HEK293 (cell line): ENCODE measurements at regions not wholly inside any gene's neighbourhood (a gene's known extent, or its start where the extent isn't known, plus 50 kb on each side); places are given as distances from the start of the nearest gene placed in this dataset.

Experiments
- CTCF ChIP-seq: fragments of 450-650 bp; formaldehyde crosslinking; IDR thresholded peaks from 2 replicates; pipeline ENCODE4 v1.5.1; 2016; ENCODE audit warnings: missing biosample characterization, missing genetic modification characterization
- GFI1B ChIP-seq: fragments of 450-650 bp; formaldehyde crosslinking; IDR thresholded peaks from 2 replicates; pipeline ENCODE4 v1.5.1; 2016; ENCODE audit warnings: missing biosample characterization, missing genetic modification characterization
- MEIS1 ChIP-seq: sonication (generic); formaldehyde crosslinking; IDR thresholded peaks from 2 replicates; pipeline ENCODE4 v1.8.1; 2022; ENCODE audit warnings: missing genetic modification reagents, mild to moderate bottlenecking, borderline replicate concordance
- SALL2 ChIP-seq: fragments of 450-650 bp; formaldehyde crosslinking; IDR thresholded peaks from 2 replicates; pipeline ENCODE4 v1.5.0; 2017; ENCODE audit warnings: missing biosample characterization, mild to moderate bottlenecking, missing genetic modification characterization, borderline replicate concordance
- SETDB1 ChIP-seq: IDR thresholded peaks from one replicate; pipeline ENCODE4 v1.6.1; 2017; ENCODE audit warnings: mild to moderate bottlenecking, low read length, moderate library complexity, mixed read lengths; ENCODE audit not compliant: insufficient read length
- ZBTB7A ChIP-seq: fragments of 450-650 bp; formaldehyde crosslinking; IDR thresholded peaks from 2 replicates; pipeline ENCODE4 v1.5.1; 2016; ENCODE audit warnings: low read depth, missing biosample characterization, missing genetic modification characterization
- ZFHX2 ChIP-seq: fragments of 450-650 bp; formaldehyde crosslinking; conservative IDR thresholded peaks from 2 replicates; pipeline ENCODE4 v1.5.1; 2016; ENCODE audit warnings: missing biosample characterization, missing genetic modification characterization
- ZNF221 ChIP-seq: fragments of 450-650 bp; formaldehyde crosslinking; IDR thresholded peaks from 2 replicates; pipeline ENCODE4 v1.5.1; 2017; ENCODE audit warnings: missing biosample characterization, missing genetic modification characterization, borderline replicate concordance
- ZNF274 ChIP-seq, 2 experiments: fragments of 200-500 bp in 1 of 2; fragments of 450-650 bp in 1 of 2; sonication (Bioruptor generic) in 1 of 2; formaldehyde crosslinking in 1 of 2; IDR thresholded peaks; 2 replicates each; pipeline versions ENCODE4 v1.5.1 to v1.6.1; 2014 to 2016; ENCODE audit warnings: borderline replicate concordance in 1 of 2, inconsistent platforms in 1 of 2, low read length in 1 of 2, missing biosample characterization in 1 of 2, missing genetic modification characterization in 1 of 2
- ZNF350 ChIP-seq: fragments of 450-650 bp; formaldehyde crosslinking; IDR thresholded peaks from 2 replicates; pipeline ENCODE4 v1.5.0; 2017; ENCODE audit warnings: missing biosample characterization, mild to moderate bottlenecking, missing genetic modification characterization
- ZNF792 ChIP-seq: fragments of 450-650 bp; formaldehyde crosslinking; IDR thresholded peaks from 2 replicates; pipeline ENCODE4 v1.5.1; 2016; ENCODE audit warnings: missing biosample characterization, missing genetic modification characterization
- ZNF843 ChIP-seq: fragments of 450-650 bp; formaldehyde crosslinking; IDR thresholded peaks from 2 replicates; pipeline ENCODE4 v1.5.1; 2016; ENCODE audit warnings: missing biosample characterization, missing genetic modification characterization
- ZSCAN18 ChIP-seq: fragments of 450-650 bp; formaldehyde crosslinking; IDR thresholded peaks from 2 replicates; pipeline ENCODE4 v1.5.1; 2016; ENCODE audit warnings: missing biosample characterization, missing genetic modification characterization
- TF ChIP-seq, protein P1 (sequence below): fragments of 450-650 bp; formaldehyde crosslinking; IDR thresholded peaks from 2 replicates; pipeline ENCODE4 v1.5.1; 2017; ENCODE audit warnings: missing biosample characterization, missing genetic modification characterization

GRCh38 chr6:104623052-104623690 is 236.5 kb downstream of the HACE1 start:
- TF ChIP-seq ZNF274 (IDR thresholded peaks at IDR 0.05; ENCODE audit: low read length) = no peak
- TF ChIP-seq ZNF274 (tag by site-specific recombination; IDR thresholded peaks at IDR 0.05; ENCODE audit: borderline replicate concordance) = no peak
- peak; percentile 15; the same call in 1 of the 2 replicates for TF ChIP-seq CTCF (tag by site-specific recombination)
- TF ChIP-seq ZNF221 (tag by site-specific recombination) = no peak
- no peak for TF ChIP-seq ZNF792 (tag by site-specific recombination)
- no peak for TF ChIP-seq ZNF350 (tag by site-specific recombination)
- no peak for TF ChIP-seq ZNF843 (tag by site-specific recombination)
- TF ChIP-seq SETDB1 = no peak
- TF ChIP-seq ZSCAN18 (tag by site-specific recombination) = no peak
- no peak for TF ChIP-seq GFI1B (tag by site-specific recombination)
- TF ChIP-seq, protein P1, sequence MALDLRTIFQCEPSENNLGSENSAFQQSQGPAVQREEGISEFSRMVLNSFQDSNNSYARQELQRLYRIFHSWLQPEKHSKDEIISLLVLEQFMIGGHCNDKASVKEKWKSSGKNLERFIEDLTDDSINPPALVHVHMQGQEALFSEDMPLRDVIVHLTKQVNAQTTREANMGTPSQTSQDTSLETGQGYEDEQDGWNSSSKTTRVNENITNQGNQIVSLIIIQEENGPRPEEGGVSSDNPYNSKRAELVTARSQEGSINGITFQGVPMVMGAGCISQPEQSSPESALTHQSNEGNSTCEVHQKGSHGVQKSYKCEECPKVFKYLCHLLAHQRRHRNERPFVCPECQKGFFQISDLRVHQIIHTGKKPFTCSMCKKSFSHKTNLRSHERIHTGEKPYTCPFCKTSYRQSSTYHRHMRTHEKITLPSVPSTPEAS (tag by site-specific recombination) = no peak
- TF ChIP-seq ZFHX2 (tag by site-specific recombination) = no peak
- TF ChIP-seq ZBTB7A = no peak
- no peak for TF ChIP-seq MEIS1 (CRISPR knock-in tag)
- TF ChIP-seq SALL2 = no peak
